ENCODE measurements at regions not wholly inside any gene's neighbourhood (a gene's known extent, or its start where the extent isn't known, plus 50 kb on each side); places are given as distances from the start of the nearest gene placed in this dataset.

- Histone ChIP-seq H3K9me3 (ENCODE audit: insufficient read depth, low read length) (no peaks in the 10 kb centered on the region), H3K4me3 (ENCODE audit: insufficient read depth, low read length, poor library complexity, severe bottlenecking) (no peak overlapping the region), H4K20me1 (ENCODE audit: low read depth, low read length) (no peaks in the 10 kb centered on the region), H2AFZ (ENCODE audit: low read depth, low read length, severe bottlenecking) (no peak overlapping the region), H3K27me3 (ENCODE audit: low read length) (no peaks in the 10 kb centered on the region), H3K4me2 (ENCODE audit: low read depth, low read length, poor library complexity, severe bottlenecking) (no peak overlapping the region), H3K9ac (ENCODE audit: low read length) (no peak overlapping the region), H3K9me2 (replicated peaks; ENCODE audit: insufficient read depth, low read length) (no peaks in the 10 kb centered on the region), H3K27ac (ENCODE audit: low read depth, low read length) (no peak overlapping the region), H3K36me3 (ENCODE audit: low read length) (no peaks in the 10 kb centered on the region), H3K79me2 (ENCODE audit: insufficient read depth, low read length) (no peaks in the 10 kb centered on the region), H3F3A (ENCODE audit: insufficient read depth) (no peaks in the 10 kb centered on the region)
- TF ChIP-seq EZH2phosphoT487 (conservative IDR thresholded peaks at IDR 0.05; ENCODE audit: low read length) (no peak), CTCF (IDR thresholded peaks at IDR 0.05; ENCODE audit: insufficient read depth, low read length, poor library complexity, severe bottlenecking) (no peak)
These were observed 531.3 kb downstream of the QKI start for GRCh38 chr6:163945808-163946207.

DNA sequence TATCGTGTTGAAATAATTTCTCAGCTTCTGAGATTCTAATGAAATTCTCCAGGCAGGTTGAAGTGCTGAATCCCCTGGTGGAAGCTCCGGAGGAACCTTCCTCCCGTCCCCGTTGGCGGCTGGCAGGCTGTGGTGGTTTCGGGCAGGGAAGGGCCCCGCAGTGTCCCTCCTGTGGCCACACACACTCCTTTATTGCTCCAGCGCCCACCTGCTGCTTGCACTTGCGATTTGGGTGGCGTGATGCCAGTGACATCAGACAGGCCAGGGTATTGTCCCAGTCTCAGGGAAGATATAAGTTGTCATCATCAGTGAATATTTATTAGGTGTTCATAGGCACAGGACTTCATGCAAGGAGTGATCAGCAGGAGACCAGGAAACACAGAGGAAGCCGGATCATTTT, 530.4 kb downstream of the QKI start:
- H3K79me2 ChIP-seq (ENCODE audit: insufficient read depth, low read length): no peaks in the 10 kb centered on the region
- no peak overlapping the region for H3K4me2 ChIP-seq (ENCODE audit: low read depth, low read length, poor library complexity, severe bottlenecking)
- no peaks in the 10 kb centered on the region for H3K36me3 ChIP-seq (ENCODE audit: low read length)
- H3K9me3 ChIP-seq (ENCODE audit: insufficient read depth, low read length): no peaks in the 10 kb centered on the region
- H3K27ac ChIP-seq (ENCODE audit: low read depth, low read length): no peak overlapping the region
- H3K4me3 ChIP-seq (ENCODE audit: insufficient read depth, low read length, poor library complexity, severe bottlenecking): no peak overlapping the region
- no peak overlapping the region for H2AFZ ChIP-seq (ENCODE audit: low read depth, low read length, severe bottlenecking)
- no peaks in the 10 kb centered on the region for H3F3A ChIP-seq (ENCODE audit: insufficient read depth)
- H3K27me3 ChIP-seq (ENCODE audit: low read length): no peaks in the 10 kb centered on the region
- H3K9me2 ChIP-seq (replicated peaks; ENCODE audit: insufficient read depth, low read length): no peaks in the 10 kb centered on the region
- H3K9ac ChIP-seq (ENCODE audit: low read length): no peak overlapping the region
- no peaks in the 10 kb centered on the region for H4K20me1 ChIP-seq (ENCODE audit: low read depth, low read length)
- no peak for TF ChIP-seq EZH2phosphoT487 (conservative IDR thresholded peaks at IDR 0.05; ENCODE audit: low read length)
- TF ChIP-seq CTCF (IDR thresholded peaks at IDR 0.05; ENCODE audit: insufficient read depth, low read length, poor library complexity, severe bottlenecking): no peak

GRCh38 chr6:163943607-163944385, 529.3 kb downstream of the QKI start:
- H3K27ac ChIP-seq (ENCODE audit: low read depth, low read length): no peak overlapping the region
- H3K79me2 ChIP-seq (ENCODE audit: insufficient read depth, low read length): no peaks in the 10 kb centered on the region
- H3K4me3 ChIP-seq (ENCODE audit: insufficient read depth, low read length, poor library complexity, severe bottlenecking): no peak overlapping the region

More at GRCh38 chr6:163943607-163944385, 529.3 kb downstream of the QKI start:
- H3F3A ChIP-seq (ENCODE audit: insufficient read depth): no peaks in the 10 kb centered on the region
- TF ChIP-seq CTCF (IDR thresholded peaks at IDR 0.05; ENCODE audit: insufficient read depth, low read length, poor library complexity, severe bottlenecking): no peak
- TF ChIP-seq EZH2phosphoT487 (conservative IDR thresholded peaks at IDR 0.05; ENCODE audit: low read length): no peak
- no peak overlapping the region for H3K4me2 ChIP-seq (ENCODE audit: low read depth, low read length, poor library complexity, severe bottlenecking)
- H2AFZ ChIP-seq (ENCODE audit: low read depth, low read length, severe bottlenecking): no peak overlapping the region
- H4K20me1 ChIP-seq (ENCODE audit: low read depth, low read length): no peaks in the 10 kb centered on the region
- H3K36me3 ChIP-seq (ENCODE audit: low read length): no peaks in the 10 kb centered on the region
- H3K9ac ChIP-seq (ENCODE audit: low read length): no peak overlapping the region
- no peaks in the 10 kb centered on the region for H3K27me3 ChIP-seq (ENCODE audit: low read length)
- H3K9me3 ChIP-seq (ENCODE audit: insufficient read depth, low read length): no peaks in the 10 kb centered on the region
- H3K9me2 ChIP-seq (replicated peaks; ENCODE audit: insufficient read depth, low read length): no peaks in the 10 kb centered on the region
